GM18868 (cell line): ENCODE measurements at regions not wholly inside any gene's neighbourhood (a gene's known extent, or its start where the extent isn't known, plus 50 kb on each side); places are given as distances from the start of the nearest gene placed in this dataset.
"Not testable (repeated sequence)": the region's sequence is repeated elsewhere in the genome, so short reads cannot be mapped to it uniquely, and the experiment has no call there.

Experiments used
- ATAC-seq: cut with Tn5 transposase; IDR thresholded peaks from one replicate; pipeline ENCODE4 v1.9.1; 2021; ENCODE audit warnings: mild to moderate bottlenecking, moderate library complexity; ENCODE audit not compliant: unreplicated experiment

DNA sequence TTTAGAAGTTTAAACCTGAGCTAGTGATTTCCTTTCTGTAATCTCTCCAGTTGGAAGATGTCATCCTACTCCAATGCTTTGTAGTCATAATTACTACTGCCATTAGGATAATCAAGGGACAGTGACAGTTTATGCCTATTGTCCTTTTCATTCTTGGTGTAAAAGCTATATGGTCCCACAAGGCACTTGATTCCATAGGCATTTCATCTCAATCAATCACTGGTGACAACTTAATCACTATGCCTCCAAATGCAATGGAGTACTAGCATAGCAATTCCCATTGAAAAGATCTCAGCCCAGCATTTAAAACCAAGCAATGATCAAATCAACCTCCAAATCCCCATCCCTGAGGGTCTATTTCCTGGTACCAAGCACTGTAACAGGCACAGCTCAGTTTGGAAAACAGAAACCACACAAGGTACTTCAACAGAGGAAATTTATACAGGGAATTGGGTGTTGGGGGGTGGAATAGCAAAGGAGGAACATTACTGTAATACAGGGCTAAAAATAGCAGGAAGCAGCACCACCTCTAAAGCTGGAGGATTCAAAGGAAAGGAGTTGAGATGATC is 51.0 kb downstream of the FHIP2A start:
- no peak for ATAC-seq

GRCh38 chr10:114874827-114875411 is 53.3 kb downstream of the FHIP2A start:
- peak; percentile 63 for ATAC-seq

- ATAC-seq = not testable (repeated sequence)
These were observed 54.1 kb downstream of the FHIP2A start for GRCh38 chr10:114875590-114876081.

DNA sequence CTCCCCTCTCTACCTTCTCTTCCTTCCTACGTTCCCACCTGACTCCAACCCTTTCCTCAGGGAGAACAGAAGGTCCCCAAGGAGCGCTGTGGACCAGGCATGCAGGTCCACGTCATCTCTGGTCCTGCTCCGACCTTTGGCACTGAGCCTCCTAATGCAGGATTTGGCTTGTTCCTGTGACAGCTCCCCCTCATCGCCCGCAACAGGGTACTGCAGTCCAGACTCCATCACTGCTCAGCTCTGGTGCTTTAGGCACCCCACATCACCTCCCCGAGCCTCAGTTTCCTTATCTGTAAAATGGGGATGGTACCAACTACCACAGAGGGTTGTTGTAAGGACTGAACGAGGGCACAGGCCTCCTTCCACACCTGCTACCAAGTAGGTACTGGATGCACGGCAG is 54.6 kb downstream of the FHIP2A start:
- no peak for ATAC-seq

DNA sequence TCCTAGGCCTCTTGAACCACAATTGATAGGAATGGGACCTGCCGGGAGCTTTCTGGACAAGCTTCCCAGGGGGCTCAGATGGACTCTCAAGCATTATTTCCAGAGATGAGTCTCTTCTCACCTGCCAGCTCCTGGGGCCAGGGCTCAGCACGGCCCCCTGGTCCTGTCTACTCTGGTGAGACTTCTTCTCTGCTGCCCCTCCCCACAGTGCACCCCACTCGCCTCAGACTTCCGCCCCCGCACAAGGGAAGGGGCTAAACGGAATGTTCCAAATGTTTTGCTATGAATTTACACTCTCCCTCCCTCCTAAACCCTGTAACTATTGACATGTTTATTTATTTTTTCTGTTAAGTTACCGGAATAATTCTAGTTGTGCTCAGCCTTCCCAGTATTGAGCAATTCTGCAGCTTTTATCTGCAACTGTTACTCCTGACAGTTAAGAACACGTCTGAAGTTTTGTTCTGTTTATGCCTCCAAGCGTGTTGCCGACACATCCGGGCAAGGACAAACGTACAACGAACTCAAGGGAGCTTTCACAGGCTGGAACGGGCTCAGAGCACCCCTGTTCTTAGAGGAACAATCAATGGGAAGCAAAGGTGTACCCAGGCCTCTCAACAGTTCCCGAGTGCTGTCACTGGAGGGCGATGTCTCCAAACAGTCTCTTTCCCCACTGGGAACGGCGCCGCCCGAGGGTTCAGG is 55.2 kb downstream of the FHIP2A start:
- ATAC-seq = peak; percentile 74

- no peak for ATAC-seq
These were observed 55.7 kb downstream of the FHIP2A start for GRCh38 chr10:114877301-114877644.

GRCh38 chr10:114879093-114879492 is 57.5 kb downstream of the FHIP2A start:
- no peak for ATAC-seq

GRCh38 chr10:114879541-114880158 is 58.1 kb downstream of the FHIP2A start:
- peak; percentile 71 for ATAC-seq

DNA sequence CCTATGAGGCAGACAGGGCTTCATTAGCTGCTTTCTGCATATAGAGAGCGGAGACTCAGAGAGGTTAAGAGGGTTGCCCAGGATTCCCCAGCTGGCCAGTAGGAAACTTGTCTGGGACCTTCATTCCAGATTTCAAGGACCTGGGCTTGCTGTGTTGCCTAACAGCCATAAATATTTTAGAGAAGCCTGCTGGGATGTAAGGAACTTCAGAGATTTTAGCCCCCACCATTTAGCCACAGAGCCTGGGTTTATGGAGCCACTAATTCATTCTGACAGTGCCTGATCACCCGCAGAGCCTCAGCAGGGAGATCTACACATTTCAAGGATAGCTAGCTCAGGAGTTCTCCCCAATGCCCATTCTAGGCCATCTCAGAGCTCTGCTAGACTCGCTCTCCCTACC is 56.6 kb upstream of the TRUB1 start:
- ATAC-seq = no peak

DNA sequence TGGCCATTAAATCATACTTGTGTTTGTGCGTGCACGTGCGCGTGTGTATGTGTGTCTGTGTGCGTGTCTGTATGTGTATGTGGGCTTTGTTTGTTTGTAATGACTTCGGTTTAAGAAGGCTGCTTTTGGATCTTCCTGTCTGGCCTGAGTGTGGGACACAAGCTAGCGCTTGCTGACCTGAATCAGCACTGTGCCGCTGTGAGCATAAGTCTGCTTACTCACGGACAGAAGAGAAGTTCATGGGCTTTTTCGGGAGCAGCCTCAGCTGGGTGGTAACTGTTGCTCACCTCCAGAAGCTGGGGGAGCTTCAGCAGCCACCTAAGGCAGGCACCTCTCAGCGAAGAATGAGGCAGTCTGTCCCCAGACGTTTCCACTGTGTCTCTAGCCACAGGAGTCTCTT is 56.1 kb upstream of the TRUB1 start:
- ATAC-seq = no peak

- no peak for ATAC-seq
These were observed 52.6 kb upstream of the TRUB1 start for GRCh38 chr10:114885443-114885842.
